ENCODE measurements at regions not wholly inside any gene's neighbourhood (a gene's known extent, or its start where the extent isn't known, plus 50 kb on each side); places are given as distances from the start of the nearest gene placed in this dataset.
"Not testable (repeated sequence)": the region's sequence is repeated elsewhere in the genome, so short reads cannot be mapped to it uniquely, and the experiment has no call there.

DNA sequence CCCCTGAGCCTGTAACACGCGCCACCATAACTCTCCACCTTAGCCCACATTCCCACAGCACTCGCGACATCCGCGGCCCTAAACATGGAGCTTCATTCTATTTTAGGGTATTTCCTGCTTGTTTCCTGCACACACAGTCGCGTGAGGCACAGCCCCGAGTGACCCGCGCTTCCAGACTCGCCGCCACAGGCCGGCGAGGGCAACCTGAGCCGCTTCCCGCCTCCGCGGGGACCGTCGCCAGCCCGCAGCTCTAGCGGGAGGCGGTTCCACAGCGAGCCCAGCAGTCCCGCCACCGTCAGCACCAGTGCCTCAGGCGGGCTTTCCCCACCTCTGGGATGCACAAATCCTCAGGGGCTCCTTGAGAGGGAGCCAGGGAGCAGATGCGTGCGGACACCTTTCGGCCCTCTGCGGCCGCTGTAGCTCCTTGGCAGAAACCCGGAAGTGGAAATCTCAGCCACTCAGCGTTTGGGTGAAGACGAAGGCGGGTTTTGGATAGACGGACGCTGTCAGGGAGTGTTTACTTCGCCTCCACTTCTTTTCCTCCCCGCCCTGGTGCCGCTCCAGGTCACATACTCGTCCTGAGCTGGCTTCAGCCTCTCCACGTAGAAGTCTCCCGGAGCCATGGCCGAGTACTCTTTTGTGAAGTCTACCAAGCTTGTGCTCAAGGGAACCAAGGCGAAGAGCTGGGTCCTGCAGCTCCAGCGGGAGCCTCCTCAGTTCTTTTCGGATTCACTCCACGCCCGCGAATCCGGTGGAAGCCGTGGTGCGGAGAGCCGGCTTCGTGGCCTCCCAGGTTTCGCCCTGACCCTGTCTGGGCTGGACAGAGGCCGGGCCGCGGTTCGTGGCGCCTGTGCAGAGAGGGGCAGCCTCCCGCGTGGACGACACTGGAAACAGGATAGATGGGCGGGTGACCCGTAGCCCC is 2177.4 kb upstream of the DEFB115 start:
- ATAC-seq: peak; percentile 31 to 78 (median 46)
- intact Hi-C loops (cut with DNase I): no loop called here
- Histone ChIP-seq H3K27me3 (no peaks in the 10 kb centered on the region), H3K4me1 (no peaks in the 10 kb centered on the region), H3K9me3 (no peaks in the 10 kb centered on the region), H3K36me3 (no peaks in the 10 kb centered on the region), H3K27ac (no peak overlapping the region), H3K4me3 (peak overlapping the region in 2 of 3 donors; percentile 35 to 47)
- peak in 2 of 3 donors; percentile 60 to 68 for DNase-seq
- WGBS (ENCODE audit: insufficient coverage, low coverage, low lambda C conversion rate, missing lambda C conversion rate): 47% methylated on average over 50 of the region's 68 CpGs
- TF ChIP-seq POLR2A (IDR thresholded peaks at IDR 0.05): no peak
- TF ChIP-seq, protein P1, sequence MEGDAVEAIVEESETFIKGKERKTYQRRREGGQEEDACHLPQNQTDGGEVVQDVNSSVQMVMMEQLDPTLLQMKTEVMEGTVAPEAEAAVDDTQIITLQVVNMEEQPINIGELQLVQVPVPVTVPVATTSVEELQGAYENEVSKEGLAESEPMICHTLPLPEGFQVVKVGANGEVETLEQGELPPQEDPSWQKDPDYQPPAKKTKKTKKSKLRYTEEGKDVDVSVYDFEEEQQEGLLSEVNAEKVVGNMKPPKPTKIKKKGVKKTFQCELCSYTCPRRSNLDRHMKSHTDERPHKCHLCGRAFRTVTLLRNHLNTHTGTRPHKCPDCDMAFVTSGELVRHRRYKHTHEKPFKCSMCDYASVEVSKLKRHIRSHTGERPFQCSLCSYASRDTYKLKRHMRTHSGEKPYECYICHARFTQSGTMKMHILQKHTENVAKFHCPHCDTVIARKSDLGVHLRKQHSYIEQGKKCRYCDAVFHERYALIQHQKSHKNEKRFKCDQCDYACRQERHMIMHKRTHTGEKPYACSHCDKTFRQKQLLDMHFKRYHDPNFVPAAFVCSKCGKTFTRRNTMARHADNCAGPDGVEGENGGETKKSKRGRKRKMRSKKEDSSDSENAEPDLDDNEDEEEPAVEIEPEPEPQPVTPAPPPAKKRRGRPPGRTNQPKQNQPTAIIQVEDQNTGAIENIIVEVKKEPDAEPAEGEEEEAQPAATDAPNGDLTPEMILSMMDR (IDR thresholded peaks at IDR 0.05): no peak

- H3K4me1 ChIP-seq; H3K27ac ChIP-seq; H3K4me3 ChIP-seq; H3K36me3 ChIP-seq; H3K9me3 ChIP-seq; ATAC-seq; DNase-seq; intact Hi-C loops (cut with DNase I); H3K27me3 ChIP-seq: not testable (repeated sequence)
- 0% methylated on average over 1 of the region's 1 CpG for WGBS (ENCODE audit: insufficient coverage, low coverage, low lambda C conversion rate, missing lambda C conversion rate)
Observed at GRCh38 chr20:29081712-29082111, 2175.8 kb upstream of the DEFB115 start.

DNA sequence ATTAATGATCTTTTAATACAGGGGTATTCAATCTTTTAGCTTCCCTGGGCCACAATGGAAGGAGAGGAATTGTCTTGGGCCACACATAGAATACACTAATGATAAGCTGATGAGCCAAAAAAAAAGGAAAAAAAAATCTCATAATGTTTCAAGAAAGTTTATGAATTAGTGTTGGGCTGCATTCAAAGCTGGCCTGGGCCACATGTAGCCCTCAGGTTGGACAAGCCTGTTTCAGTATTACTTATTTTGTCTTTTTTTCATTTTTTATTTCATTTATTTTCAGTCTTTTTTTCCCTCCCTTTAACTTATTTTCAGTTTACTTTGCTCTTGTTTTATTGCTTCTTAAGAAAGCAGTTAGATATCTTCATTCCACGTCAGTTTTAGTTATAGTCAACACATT is 2171.8 kb upstream of the DEFB115 start:
- intact Hi-C loops (cut with DNase I): no loop called here

DNA sequence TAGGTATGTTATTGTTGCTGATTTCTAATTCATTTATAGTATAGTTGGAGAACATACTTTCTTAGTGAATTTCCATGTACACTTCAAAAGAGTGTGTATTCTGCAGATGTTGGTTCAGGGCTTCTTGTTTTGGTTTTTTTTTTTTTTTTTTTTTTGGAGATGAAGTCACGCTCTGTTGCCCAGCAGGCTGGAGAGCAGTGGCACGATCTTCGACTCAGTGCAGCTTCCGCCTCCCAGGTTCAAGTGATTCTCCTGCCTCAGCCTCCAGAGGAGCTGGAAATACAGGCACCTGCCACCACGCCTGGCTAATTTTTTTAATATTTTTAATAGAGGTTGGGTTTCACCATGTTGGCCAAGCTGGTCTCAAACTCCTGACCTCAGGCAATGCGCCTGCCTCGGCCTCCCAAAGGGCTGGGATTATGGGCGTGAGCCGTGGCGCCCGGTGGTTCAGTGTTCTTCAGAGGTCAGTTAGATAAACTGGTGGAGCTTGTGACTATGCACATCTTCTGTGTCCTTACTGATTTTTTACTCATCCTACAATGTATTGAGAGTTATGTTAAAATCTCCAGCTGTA is 2171.2 kb upstream of the DEFB115 start:
- H3K4me1 ChIP-seq; H3K9me3 ChIP-seq; H3K27ac ChIP-seq; H3K36me3 ChIP-seq; DNase-seq; ATAC-seq; H3K27me3 ChIP-seq; intact Hi-C loops (cut with DNase I); H3K4me3 ChIP-seq: not testable (repeated sequence)
- 64% methylated on average over 11 of the region's 11 CpGs for WGBS (ENCODE audit: insufficient coverage, low coverage, low lambda C conversion rate, missing lambda C conversion rate)

More for the DNA sequence above, 2171.8 kb upstream of the DEFB115 start:
- TF ChIP-seq, protein P1 (IDR thresholded peaks at IDR 0.05): no peak
- TF ChIP-seq POLR2A (IDR thresholded peaks at IDR 0.05): no peak
- Histone ChIP-seq H3K27me3 (no peaks in the 10 kb centered on the region), H3K27ac (no peak overlapping the region), H3K4me3 (no peak overlapping the region), H3K4me1 (no peaks in the 10 kb centered on the region), H3K36me3 (no peaks in the 10 kb centered on the region), H3K9me3 (no peaks in the 10 kb centered on the region)
- ATAC-seq (no peak), DNase-seq (no peak)
- 4% methylated on average over 1 of the region's 1 CpG for WGBS (ENCODE audit: insufficient coverage, low coverage, low lambda C conversion rate, missing lambda C conversion rate)

- no peak for ATAC-seq
- H3K4me1 ChIP-seq: no peaks in the 10 kb centered on the region
- no peak overlapping the region for H3K4me3 ChIP-seq
- intact Hi-C loops (cut with DNase I): no loop called here
- TF ChIP-seq, protein P1 (IDR thresholded peaks at IDR 0.05): no peak
- no peak for TF ChIP-seq POLR2A (IDR thresholded peaks at IDR 0.05)
- no peak overlapping the region for H3K27ac ChIP-seq
- no peaks in the 10 kb centered on the region for H3K36me3 ChIP-seq
- no peaks in the 10 kb centered on the region for H3K27me3 ChIP-seq
- DNase-seq: no peak
- no peaks in the 10 kb centered on the region for H3K9me3 ChIP-seq
- WGBS (ENCODE audit: insufficient coverage, low coverage, low lambda C conversion rate, missing lambda C conversion rate): 45% methylated on average over 2 of the region's 2 CpGs
Observed at GRCh38 chr20:29086938-29087337, 2170.5 kb upstream of the DEFB115 start.

DNA sequence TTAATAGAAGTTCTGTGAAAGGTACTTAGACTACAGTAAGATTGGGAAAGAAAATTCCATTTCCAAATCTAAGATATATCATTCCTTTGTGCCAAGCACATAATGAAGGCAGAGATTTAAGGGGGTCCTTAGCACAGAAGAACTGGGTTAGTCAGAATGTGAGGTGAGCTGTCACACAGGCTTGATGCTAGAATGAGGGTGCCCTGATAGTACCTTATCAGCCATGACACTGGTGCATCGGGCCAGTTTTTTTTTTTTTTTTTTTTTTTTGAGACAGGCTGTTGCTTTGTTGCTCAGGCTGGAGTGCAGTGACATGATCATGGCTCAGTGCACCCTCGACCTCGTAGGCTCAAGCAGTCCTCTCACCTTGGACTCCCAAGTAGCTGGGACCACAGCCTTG is 2169.6 kb upstream of the DEFB115 start:
- intact Hi-C loops (cut with DNase I); H3K36me3 ChIP-seq; H3K27ac ChIP-seq; H3K9me3 ChIP-seq; ATAC-seq; H3K4me3 ChIP-seq; H3K27me3 ChIP-seq; H3K4me1 ChIP-seq; DNase-seq: not testable (repeated sequence)
- WGBS (ENCODE audit: insufficient coverage, low coverage, low lambda C conversion rate, missing lambda C conversion rate): 38% methylated on average over 2 of the region's 3 CpGs

DNA sequence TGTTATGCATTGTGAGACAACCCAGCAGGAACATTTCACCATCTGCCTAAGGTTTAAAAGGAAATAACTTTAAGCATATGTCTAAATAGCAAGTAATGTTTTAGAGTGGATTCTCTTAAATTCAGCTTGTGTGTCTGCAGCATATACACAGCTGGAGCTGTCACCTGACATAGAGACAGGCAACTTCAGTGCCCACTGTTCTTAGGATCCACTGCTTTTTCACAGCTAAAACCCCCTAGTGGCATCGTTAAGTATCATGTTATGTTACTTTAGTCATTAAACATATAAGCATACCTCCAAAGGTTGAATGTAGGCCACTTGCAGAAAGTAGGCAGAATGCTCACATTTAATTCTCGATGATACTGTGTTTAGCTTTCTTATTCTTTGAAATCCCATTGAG is 2169.0 kb upstream of the DEFB115 start:
- H3K4me1 ChIP-seq; H3K9me3 ChIP-seq; H3K36me3 ChIP-seq; H3K27ac ChIP-seq; H3K4me3 ChIP-seq; ATAC-seq; DNase-seq; intact Hi-C loops (cut with DNase I); H3K27me3 ChIP-seq: not testable (repeated sequence)
- WGBS (ENCODE audit: insufficient coverage, low coverage, low lambda C conversion rate, missing lambda C conversion rate): 24% methylated on average over 2 of the region's 2 CpGs

GRCh38 chr20:29089409-29089808 is 2168.1 kb upstream of the DEFB115 start:
- H3K4me3 ChIP-seq; H3K9me3 ChIP-seq; DNase-seq; H3K27ac ChIP-seq; H3K36me3 ChIP-seq; H3K4me1 ChIP-seq; ATAC-seq; H3K27me3 ChIP-seq; intact Hi-C loops (cut with DNase I): not testable (repeated sequence)
- WGBS (ENCODE audit: insufficient coverage, low coverage, low lambda C conversion rate, missing lambda C conversion rate): 19% methylated on average over 3 of the region's 3 CpGs
